Neural progenitor cell (in vitro differentiated cells): ENCODE measurements at regions not wholly inside any gene's neighbourhood (a gene's known extent, or its start where the extent isn't known, plus 50 kb on each side); places are given as distances from the start of the nearest gene placed in this dataset.

Source experiments
- CTCF ChIP-seq: fragments of 200-600 bp; sonication (generic); IDR thresholded peaks from 2 replicates; pipeline ENCODE4 v1.5.1; 2017; ENCODE audit warnings: antibody characterized with exemption, mild to moderate bottlenecking
- EZH2 ChIP-seq: fragments of 200-600 bp; sonication (generic); IDR thresholded peaks from 2 replicates; pipeline ENCODE4 v1.6.1; 2017; ENCODE audit warnings: antibody characterized with exemption, mild to moderate bottlenecking, moderate library complexity

GRCh38 chr21:19695796-19696195, 1292.2 kb upstream of the TMPRSS15 start:
- no peak for TF ChIP-seq CTCF
- TF ChIP-seq EZH2: no peak
